ENCODE measurements at regions not wholly inside any gene's neighbourhood (a gene's known extent, or its start where the extent isn't known, plus 50 kb on each side); places are given as distances from the start of the nearest gene placed in this dataset.

DNA sequence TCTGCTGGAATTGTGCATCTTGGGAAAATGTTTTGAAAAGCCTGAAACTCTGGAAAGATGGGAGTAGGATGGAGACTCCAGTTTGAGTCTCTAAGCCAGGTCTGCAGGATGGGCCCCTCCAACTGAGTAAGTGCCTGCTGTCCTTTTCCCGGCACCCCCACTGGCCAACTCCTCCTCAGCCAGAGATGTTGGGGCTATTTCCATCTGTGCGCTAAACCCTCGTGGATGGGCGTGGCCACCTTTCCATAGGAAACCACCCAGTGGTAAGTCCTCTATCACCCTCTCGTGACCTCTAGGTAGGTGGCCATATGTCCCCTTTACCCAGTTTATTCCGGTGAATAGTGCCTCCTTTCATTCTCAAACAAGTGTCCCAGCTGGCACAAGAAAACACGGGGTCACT lies 250.9 kb downstream of the TOMM20 start:
- H3K27me3 Mint-ChIP-seq (ENCODE audit: low read depth) = no peaks in the 10 kb centered on the region
- no peaks in the 10 kb centered on the region for H3K9me3 Mint-ChIP-seq
- no peak overlapping the region for H3K4me3 Mint-ChIP-seq
- H3K36me3 Mint-ChIP-seq (ENCODE audit: low read depth) = no peaks in the 10 kb centered on the region
- H3K27ac Mint-ChIP-seq = no peak overlapping the region
- H3K4me1 Mint-ChIP-seq (ENCODE audit: low read depth) = peaks cover 38% of the 10 kb centered on the region

DNA sequence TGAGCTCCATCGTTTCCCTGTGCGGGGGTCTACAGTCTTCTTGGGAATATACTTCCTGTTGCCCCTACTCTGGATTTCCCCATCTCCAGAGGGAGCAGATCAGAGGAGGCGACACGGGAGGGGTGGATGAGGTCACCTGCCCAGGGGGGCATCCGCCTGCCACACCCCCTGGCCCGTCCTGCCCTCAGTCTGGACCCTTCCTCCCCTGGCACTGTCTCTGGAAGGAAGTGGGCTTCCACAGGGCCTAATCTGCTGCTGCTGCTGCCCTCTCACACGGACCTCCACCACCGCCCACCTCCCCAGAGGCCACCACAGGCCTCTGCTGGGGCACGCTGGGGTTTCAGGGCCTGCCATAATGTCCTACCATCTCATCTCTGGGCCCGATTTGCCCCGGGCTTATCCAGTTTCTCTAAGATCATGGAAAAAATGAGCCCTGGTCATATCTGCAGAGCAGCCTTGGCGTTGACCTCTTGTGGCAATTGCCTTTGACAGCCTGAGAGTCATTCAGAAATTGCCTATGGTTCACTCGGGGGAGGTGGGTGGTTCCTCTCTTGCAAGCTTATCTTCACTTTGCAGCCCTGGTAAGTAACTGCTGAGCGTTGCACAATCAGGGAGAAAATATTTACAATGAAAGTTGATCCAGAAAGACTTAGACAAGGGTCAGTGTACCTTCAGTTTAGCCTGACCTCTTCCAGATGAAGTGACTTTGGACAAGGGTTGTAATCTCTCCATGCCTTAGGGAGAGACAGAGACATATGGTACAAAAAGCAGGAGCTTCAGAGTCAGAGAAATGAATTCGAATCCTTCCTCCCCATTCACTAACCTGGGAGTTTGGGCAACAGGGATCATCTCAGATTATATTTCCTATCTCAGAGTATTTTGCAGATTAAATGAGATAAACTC lies 252.4 kb downstream of the TOMM20 start:
- Mint-ChIP-seq H3K4me1 (ENCODE audit: low read depth) (peaks cover 30% of the 10 kb centered on the region), H3K36me3 (ENCODE audit: low read depth) (no peaks in the 10 kb centered on the region), H3K9me3 (no peaks in the 10 kb centered on the region), H3K27ac (peak overlapping the region; percentile 56), H3K4me3 (no peak overlapping the region), H3K27me3 (ENCODE audit: low read depth) (no peaks in the 10 kb centered on the region)

DNA sequence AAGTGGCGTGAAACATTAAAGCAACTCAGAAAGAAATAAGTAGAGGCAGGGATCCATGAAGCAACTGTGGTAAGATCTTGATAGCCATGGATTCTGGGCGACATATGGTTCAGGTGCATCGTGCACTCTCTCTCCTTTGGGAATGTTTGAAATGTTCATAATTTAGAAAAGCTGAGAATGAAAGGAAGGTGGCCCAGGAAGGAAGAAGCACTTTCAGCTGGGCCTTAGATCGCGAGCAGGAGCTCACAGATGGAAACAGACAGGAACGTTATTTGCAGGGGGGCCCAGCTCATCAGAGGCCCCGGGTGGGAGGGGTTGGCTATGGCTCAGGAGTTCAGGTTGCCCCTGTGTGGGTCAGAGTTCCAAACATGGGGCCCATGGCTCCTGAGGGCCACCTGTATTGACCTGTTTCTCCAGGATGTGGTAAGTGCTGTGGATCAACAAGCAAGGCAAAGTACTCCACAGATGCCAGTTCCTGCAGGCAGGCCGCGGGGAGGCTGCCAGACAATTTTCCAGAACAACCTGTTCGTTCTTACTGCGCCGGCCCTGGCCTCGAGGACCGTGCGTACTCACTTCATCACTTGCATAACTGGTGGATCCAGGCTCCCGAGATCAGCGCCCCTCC lies 253.2 kb downstream of the TOMM20 start:
- Mint-ChIP-seq H3K27me3 (ENCODE audit: low read depth) (no peaks in the 10 kb centered on the region), H3K27ac (peak overlapping the region; percentile 0), H3K9me3 (no peaks in the 10 kb centered on the region), H3K4me1 (ENCODE audit: low read depth) (peaks cover 29% of the 10 kb centered on the region), H3K36me3 (ENCODE audit: low read depth) (no peaks in the 10 kb centered on the region), H3K4me3 (no peak overlapping the region)

DNA sequence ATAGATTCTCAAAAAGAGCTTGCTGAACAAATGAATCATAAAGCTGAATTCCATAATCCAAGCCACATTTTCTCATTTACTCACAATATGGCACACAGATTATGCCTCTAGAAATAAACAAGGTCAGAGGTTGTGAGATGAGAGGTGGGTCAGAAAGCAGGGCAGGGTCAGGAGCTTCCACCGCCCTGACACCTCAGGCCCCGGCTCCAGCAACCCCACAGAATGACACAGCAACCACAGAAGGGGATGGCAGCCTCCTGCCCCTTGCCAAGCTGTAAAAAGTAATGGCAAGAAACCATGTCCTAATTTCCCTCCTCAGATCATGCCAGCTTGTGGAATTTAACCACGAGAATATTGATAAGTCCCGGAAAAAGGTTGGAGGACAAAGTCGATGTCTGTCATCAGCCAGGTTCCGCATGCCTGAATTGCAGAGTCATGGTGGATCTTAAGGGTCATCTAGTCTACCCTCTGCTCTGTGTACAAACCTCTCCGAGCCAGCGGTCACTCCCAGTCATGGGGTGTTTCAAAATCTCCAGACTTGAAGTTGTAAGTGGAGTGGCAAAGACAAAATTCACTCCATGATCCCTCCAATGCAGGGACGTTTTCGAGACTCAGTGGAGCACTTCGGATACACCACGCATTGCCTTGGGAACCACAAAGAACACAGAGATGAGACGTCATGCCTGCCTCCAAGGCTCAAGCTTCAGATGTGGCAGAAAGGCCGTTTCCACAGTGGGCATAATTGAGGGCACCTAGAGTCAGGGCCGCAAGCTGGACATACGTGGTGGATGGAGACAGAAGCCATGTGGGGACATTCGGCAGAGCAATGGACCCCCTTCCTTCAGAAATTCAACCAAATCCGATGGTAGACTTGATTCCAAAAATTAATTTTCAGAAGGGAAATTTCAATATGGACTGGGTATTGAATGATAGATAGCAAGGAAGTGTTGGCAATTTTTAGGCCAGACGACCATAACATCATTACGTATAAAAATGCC lies 254.0 kb downstream of the TOMM20 start:
- peak overlapping the region; percentile 26 for H3K27ac Mint-ChIP-seq

DNA sequence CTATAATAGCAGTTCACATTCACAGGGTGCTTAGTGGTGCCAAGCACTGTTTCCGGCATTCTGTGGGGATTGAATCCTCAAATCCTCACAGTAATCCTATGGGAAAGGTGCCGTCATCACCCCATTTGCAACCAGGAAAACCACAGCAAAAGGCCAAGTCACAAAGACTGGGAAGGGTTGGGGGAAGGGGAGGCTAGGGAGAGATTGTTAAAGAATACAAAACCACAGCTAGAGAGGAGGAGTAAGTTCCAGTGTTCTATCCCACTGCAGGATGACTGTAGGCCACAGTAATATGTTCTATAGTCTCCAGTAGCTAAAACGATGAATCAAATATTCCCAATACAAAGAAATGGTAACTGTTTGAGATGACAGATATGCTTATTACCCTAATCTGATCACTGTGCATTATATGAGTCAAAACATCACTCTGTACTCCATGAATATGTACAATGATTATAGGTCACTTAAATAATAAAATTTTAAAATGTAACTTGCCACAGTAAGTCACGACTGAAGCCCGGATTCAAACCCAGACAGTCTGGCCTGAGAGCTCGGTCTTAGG lies 256.8 kb downstream of the TOMM20 start:
- Mint-ChIP-seq H3K9me3 (no peaks in the 10 kb centered on the region), H3K27me3 (ENCODE audit: low read depth) (no peaks in the 10 kb centered on the region), H3K4me3 (no peak overlapping the region), H3K36me3 (ENCODE audit: low read depth) (no peaks in the 10 kb centered on the region), H3K27ac (no peak overlapping the region), H3K4me1 (ENCODE audit: low read depth) (peaks cover 22% of the 10 kb centered on the region)

More for the DNA sequence above, 254.0 kb downstream of the TOMM20 start:
- no peaks in the 10 kb centered on the region for H3K9me3 Mint-ChIP-seq
- peaks cover 25% of the 10 kb centered on the region for H3K4me1 Mint-ChIP-seq (ENCODE audit: low read depth)
- H3K36me3 Mint-ChIP-seq (ENCODE audit: low read depth) = no peaks in the 10 kb centered on the region
- no peak overlapping the region for H3K4me3 Mint-ChIP-seq
- H3K27me3 Mint-ChIP-seq (ENCODE audit: low read depth) = no peaks in the 10 kb centered on the region

DNA sequence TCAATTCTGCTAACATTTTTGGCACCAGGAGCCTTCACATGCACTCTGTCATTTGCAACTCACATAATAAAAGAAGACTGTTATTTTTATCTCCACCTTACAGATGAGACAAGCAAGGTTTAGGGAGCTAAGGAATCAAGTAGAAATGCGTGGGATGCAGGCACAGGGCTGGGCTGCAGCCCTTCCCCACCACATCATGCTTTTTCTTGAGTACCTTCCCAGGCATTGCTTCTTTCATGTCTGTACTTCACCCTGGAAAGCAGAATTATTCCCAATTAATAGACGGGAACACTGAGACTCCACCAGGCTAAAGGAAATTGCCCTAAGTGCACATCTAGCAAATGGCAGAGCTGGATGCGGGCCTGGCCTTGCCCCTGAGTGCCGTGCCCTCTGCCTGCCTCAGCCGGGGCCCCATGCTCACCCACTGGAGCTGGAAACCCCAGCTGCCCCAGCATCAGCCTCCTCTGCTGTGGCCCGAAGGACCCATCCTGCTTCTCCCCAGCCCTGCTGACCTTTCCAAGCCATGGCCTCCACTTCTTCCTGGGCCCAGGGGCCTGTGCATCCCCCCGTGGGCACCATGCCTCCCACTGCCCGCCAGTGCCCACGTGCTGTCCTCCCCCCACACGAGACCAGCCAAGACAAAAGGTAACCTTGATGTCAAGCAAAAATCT lies 257.5 kb downstream of the TOMM20 start:
- H3K9me3 Mint-ChIP-seq = no peaks in the 10 kb centered on the region
- no peaks in the 10 kb centered on the region for H3K27me3 Mint-ChIP-seq (ENCODE audit: low read depth)
- H3K27ac Mint-ChIP-seq = no peak overlapping the region
- no peak overlapping the region for H3K4me3 Mint-ChIP-seq
- no peaks in the 10 kb centered on the region for H3K36me3 Mint-ChIP-seq (ENCODE audit: low read depth)
- peaks cover 19% of the 10 kb centered on the region for H3K4me1 Mint-ChIP-seq (ENCODE audit: low read depth)

DNA sequence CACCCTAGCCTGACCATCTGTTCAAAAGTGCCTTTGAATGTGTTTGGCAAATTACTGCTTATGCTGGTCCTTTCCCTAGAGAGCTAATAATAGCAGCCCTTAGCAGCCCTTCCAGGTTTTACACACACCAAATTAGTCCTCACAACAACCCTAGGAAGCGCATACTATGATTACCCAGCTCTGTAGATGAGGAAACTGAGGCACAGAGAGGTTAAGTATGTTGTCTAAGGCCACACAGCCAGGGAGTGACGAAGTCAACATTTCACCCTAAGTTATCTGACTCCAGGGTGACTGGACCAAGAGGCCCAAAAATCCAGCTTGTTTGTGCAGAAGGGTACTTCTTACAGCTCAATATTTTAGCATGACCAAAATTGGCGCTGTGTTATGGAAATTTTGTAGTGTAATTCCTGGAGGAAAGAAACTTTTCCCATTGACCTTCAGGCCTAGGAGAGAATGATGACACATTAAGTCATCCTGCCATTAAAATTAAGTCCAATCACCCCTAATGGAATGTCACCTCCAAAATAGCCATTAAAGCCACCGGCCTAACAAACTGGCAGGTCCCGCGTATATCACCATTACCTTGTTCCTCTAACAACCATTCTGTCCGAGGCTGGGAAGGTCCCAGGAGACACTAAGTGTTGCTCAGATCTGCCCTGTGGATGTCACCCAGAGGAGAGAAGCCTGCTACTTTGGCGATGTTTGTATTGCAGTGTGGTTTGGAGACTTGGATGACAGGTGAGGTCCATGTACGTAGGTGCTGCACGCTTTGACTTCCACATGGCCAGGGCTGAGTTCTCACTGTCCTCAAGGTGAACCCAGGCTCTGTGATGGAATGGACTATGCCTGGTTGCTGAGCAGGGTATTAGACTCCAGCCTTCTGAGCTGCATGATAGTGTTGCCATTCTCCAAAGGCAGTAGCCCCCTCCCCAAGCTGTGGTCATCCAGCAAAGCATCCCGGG lies 258.3 kb downstream of the TOMM20 start:
- H3K4me1 Mint-ChIP-seq (ENCODE audit: low read depth) = peaks cover 19% of the 10 kb centered on the region
- no peaks in the 10 kb centered on the region for H3K27me3 Mint-ChIP-seq (ENCODE audit: low read depth)
- H3K9me3 Mint-ChIP-seq = no peaks in the 10 kb centered on the region
- H3K36me3 Mint-ChIP-seq (ENCODE audit: low read depth) = peaks cover 2% of the 10 kb centered on the region
- no peak overlapping the region for H3K4me3 Mint-ChIP-seq
- H3K27ac Mint-ChIP-seq = no peak overlapping the region

DNA sequence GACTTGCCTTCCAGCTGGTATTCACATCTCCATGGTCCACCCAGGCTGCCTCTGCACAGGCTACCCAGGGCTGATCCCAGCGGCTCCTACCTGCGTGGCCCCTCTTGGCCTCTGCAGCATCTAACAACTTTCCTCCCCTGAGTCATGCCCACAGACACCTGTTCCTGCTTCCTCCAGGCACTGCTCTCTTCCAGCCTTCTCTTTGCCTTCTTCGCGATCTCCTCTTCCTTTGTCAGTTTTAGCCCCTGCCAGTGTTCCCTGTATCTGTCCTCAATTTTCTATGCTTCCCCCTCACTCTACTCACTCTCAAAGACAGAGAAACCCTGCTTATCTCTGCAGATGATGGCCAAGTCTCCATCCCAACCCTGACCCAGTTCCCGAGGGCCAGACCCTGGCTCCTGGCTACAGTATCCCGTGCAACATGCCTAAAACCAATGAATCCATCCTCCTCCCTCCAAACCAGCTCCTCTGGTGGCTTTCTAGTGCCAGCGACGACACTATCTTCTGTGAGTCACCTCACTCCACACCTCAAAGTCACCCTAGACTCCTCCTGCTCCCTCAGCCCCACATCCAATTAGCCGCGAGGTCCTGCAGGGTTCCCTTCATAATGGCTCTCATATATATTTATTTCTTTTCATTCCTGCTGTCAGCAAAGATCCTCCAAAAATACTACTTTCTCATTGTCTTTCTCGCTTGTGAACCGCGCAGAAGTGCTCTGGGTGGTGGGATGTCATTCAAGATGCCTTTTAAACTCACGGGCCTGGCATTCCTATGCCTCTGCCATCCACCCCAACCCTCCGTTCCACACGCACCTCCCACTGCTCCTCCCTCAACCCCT lies 259.2 kb downstream of the TOMM20 start:
- H3K4me3 Mint-ChIP-seq = no peak overlapping the region
- H3K27ac Mint-ChIP-seq = peak overlapping the region; percentile 14
- peaks cover 22% of the 10 kb centered on the region for H3K4me1 Mint-ChIP-seq (ENCODE audit: low read depth)
- H3K9me3 Mint-ChIP-seq = peaks cover 4% of the 10 kb centered on the region
- H3K36me3 Mint-ChIP-seq (ENCODE audit: low read depth) = peaks cover 4% of the 10 kb centered on the region
- H3K27me3 Mint-ChIP-seq (ENCODE audit: low read depth) = no peaks in the 10 kb centered on the region

DNA sequence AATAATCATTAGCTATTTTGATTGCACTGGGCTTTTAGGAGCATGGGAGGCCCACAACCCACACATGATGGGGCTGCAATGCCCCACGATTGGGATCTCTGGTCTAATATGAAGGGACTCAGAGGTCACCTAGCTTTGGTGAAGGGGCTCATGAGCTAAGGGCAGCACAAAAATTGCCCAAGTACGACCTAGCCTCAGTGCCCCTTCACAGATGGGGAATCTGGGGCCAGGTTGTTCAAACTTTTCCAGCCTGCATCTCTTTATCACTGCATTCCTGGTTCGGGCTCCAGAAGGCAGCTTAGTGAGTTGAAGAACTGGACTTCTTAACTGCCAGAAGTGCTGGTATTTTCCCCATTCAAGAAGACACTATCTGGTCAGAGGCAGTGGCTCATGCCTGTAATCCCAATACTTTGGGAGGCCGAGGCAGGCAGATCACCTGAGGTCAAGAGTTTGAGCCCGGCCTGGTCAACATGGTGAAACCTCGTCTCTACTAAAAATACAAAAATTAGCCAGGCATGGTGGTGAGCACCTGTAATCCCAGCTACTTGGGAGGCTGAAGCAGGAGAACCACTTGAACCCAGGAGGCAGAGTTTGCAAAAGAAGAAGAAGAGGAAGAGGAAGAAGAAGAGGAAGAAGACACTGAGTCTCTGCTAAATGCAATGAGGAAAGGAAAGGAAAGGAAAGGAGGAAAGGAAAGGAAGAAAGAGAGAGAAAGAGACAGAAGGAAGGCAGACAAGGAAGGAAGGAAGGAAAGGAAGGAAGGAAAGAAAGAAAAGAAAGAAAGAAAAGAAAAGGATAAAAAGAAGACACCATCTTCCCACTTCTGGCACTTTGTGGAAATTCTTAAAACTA lies 258.5 kb upstream of the IRF2BP2 start:
- H3K4me3 Mint-ChIP-seq = no peak overlapping the region
- H3K4me1 Mint-ChIP-seq (ENCODE audit: low read depth) = peaks cover 23% of the 10 kb centered on the region
- peaks cover 4% of the 10 kb centered on the region for H3K36me3 Mint-ChIP-seq (ENCODE audit: low read depth)
- peaks cover 4% of the 10 kb centered on the region for H3K9me3 Mint-ChIP-seq
- no peaks in the 10 kb centered on the region for H3K27me3 Mint-ChIP-seq (ENCODE audit: low read depth)
- H3K27ac Mint-ChIP-seq = no peak overlapping the region

DNA sequence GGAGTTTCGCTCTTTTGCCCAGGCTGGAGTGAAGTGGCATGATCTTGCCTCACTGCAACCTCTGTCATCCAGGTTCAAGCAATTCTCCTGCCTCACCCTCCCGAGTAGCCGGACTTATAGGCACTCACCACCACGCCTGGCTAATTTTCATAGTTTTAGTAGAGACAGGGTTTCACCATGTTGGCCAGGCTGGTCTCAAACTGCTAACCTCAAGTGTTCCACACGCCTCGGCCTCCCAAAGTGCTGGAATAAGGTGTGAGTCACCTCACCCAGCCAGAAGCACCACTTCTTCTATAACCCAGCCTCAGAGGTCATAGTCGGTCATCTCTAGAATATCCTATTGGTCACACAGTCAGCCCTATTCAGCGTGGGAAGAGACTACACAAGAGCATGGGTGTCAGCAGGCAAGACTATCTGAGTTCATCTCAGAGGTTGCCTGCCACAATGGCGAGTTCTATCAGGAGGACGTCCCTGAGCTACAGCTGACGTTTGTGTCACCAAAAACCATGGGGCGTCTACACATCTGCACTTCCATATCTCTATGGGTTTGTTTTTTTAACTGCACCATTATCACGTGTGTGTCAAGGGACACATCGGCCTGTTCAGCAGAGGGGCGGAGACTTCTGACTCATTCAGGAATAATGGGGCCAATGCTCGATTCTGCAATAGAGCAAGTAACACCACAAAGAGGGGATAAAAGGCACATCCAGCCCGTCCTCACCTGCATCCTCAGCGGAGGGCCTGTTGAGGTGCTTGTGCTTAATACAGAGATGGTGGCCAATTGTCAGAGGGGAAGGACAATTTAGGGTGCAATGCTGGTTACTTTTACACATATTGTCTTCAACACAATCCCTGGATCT lies 256.3 kb upstream of the IRF2BP2 start:
- H3K4me1 Mint-ChIP-seq (ENCODE audit: low read depth) = peaks cover 22% of the 10 kb centered on the region
- no peak overlapping the region for H3K27ac Mint-ChIP-seq
- no peaks in the 10 kb centered on the region for H3K27me3 Mint-ChIP-seq (ENCODE audit: low read depth)
- H3K9me3 Mint-ChIP-seq = peaks cover 4% of the 10 kb centered on the region
- no peak overlapping the region for H3K4me3 Mint-ChIP-seq
- H3K36me3 Mint-ChIP-seq (ENCODE audit: low read depth) = peaks cover 7% of the 10 kb centered on the region

Measured in T-helper 1 cell treated with Interleukin-12 subunit alpha and Interleukin-12 subunit beta and Interleukin-4 antibody, amounts not matched to agents 30 μg/mL and 1 μg/mL, for 36 hours (primary cell).